CD14-positive monocyte (primary cell): ENCODE measurements at regions not wholly inside any gene's neighbourhood (a gene's known extent, or its start where the extent isn't known, plus 50 kb on each side); places are given as distances from the start of the nearest gene placed in this dataset.

Experiments used
- DNase-seq, 3 donors: peaks; one replicate each; pipeline ENCODE4 v3.0.0-alpha.2; 2011 to 2022
- H2AFZ ChIP-seq: 2 replicates; pipeline ENCODE4 v1.6.0; 2012; ENCODE audit warnings: mild to moderate bottlenecking, low read depth, low read length, inconsistent platforms; ENCODE audit not compliant: insufficient read depth, poor library complexity, severe bottlenecking
- H3K27ac ChIP-seq, 2 donors: 1 replicate in 1 of 2; 2 replicates in 1 of 2; pipeline ENCODE4 v1.5.1; 2012 to 2013; ENCODE audit warnings: low read length in 2 of 2, control low read depth in 1 of 2, inconsistent platforms in 1 of 2, low read depth in 1 of 2, mild to moderate bottlenecking in 1 of 2
- H3K27me3 ChIP-seq, 2 donors: one replicate each; pipeline versions ENCODE4 v1.6.0 to v1.6.1; 2011 to 2013; ENCODE audit warnings: low read length in 2 of 2; ENCODE audit not compliant: control insufficient read depth in 2 of 2, insufficient read depth in 2 of 2
- H3K36me3 ChIP-seq, 2 donors: replicated peaks in 1 of 2; 1 replicate in 1 of 2; 2 replicates in 1 of 2; pipeline versions ENCODE4 v1.5.1 to v1.6.1; 2012 to 2013; ENCODE audit warnings: low read length in 2 of 2, control low read depth in 1 of 2, inconsistent platforms in 1 of 2, mild to moderate bottlenecking in 1 of 2; ENCODE audit not compliant: insufficient read depth in 2 of 2, control insufficient read depth in 1 of 2
- H3K4me1 ChIP-seq, 2 donors: 1 replicate in 1 of 2; 2 replicates in 1 of 2; pipeline versions ENCODE4 v1.5.1 to v1.6.1; 2012 to 2013; ENCODE audit warnings: low read length in 2 of 2, control low read depth in 1 of 2, inconsistent platforms in 1 of 2, mild to moderate bottlenecking in 1 of 2, moderate library complexity in 1 of 2; ENCODE audit not compliant: insufficient read depth in 2 of 2, control insufficient read depth in 1 of 2
- H3K4me2 ChIP-seq: replicated peaks from 2 replicates; pipeline ENCODE3; 2012; ENCODE audit warnings: low read length, moderate library complexity, mild to moderate bottlenecking; ENCODE audit not compliant: poor library complexity, severe bottlenecking; ENCODE audit errors: extremely low read depth
- H3K4me3 ChIP-seq, 3 experiments: fragments of 200-600 bp in 1 of 3; sonication (generic) in 1 of 3; replicated peaks in 1 of 3; 1 replicate in 2 of 3; 2 replicates in 1 of 3; pipeline ENCODE4 v1.5.1; 2011 to 2013; ENCODE audit warnings: low read length in 3 of 3, mild to moderate bottlenecking in 3 of 3, control low read depth in 2 of 3, low read depth in 2 of 3, inconsistent platforms in 1 of 3, moderate library complexity in 1 of 3
- H3K79me2 ChIP-seq: 2 replicates; pipeline ENCODE4 v1.6.0; 2012; ENCODE audit warnings: mild to moderate bottlenecking, control low read depth, inconsistent platforms, low read length, moderate library complexity; ENCODE audit not compliant: insufficient read depth
- H3K9ac ChIP-seq: 2 replicates; pipeline ENCODE4 v1.6.0; 2017; ENCODE audit warnings: low read length, mild to moderate bottlenecking; ENCODE audit not compliant: insufficient read depth, poor library complexity, severe bottlenecking
- H3K9me3 ChIP-seq, 2 donors: replicated peaks in 1 of 2; 1 replicate in 1 of 2; 2 replicates in 1 of 2; pipeline versions ENCODE4 v1.5.1 to v1.6.1; 2012 to 2013; ENCODE audit warnings: low read length in 2 of 2, control low read depth in 1 of 2; ENCODE audit not compliant: control insufficient read depth in 1 of 2, insufficient read depth in 1 of 2
- H4K20me1 ChIP-seq: 2 replicates; pipeline ENCODE4 v1.6.0; 2012; ENCODE audit warnings: mild to moderate bottlenecking, low read length, control low read depth, moderate library complexity; ENCODE audit not compliant: insufficient read depth
- H3K27ac Mint-ChIP-seq, 7 donors: one replicate each; pipeline ENCODE4 v1.8.0; 2020; ENCODE audit warnings: mild to moderate bottlenecking in 7 of 7, mixed read lengths in 7 of 7, moderate library complexity in 6 of 7, inconsistent platforms in 2 of 7
- H3K27me3 Mint-ChIP-seq, 3 donors: one replicate each; pipeline ENCODE4 v1.8.0; 2021 to 2022; ENCODE audit warnings: low read depth in 3 of 3, mild to moderate bottlenecking in 3 of 3, mixed read lengths in 3 of 3, moderate library complexity in 3 of 3, inconsistent platforms in 1 of 3
- H3K36me3 Mint-ChIP-seq, 2 donors: one replicate each; pipeline ENCODE4 v1.8.0; 2020; ENCODE audit warnings: mixed read lengths in 2 of 2, inconsistent platforms in 1 of 2, mild to moderate bottlenecking in 1 of 2
- H3K4me1 Mint-ChIP-seq: one replicate; pipeline ENCODE4 v1.8.0; 2020; ENCODE audit warnings: mild to moderate bottlenecking, mixed read lengths
- H3K4me3 Mint-ChIP-seq, 2 donors: one replicate each; pipeline ENCODE4 v1.8.0; 2020; ENCODE audit warnings: mild to moderate bottlenecking in 2 of 2, mixed read lengths in 2 of 2, moderate library complexity in 1 of 2
- H3K9me3 Mint-ChIP-seq, 7 donors: one replicate each; pipeline ENCODE4 v1.8.0; 2020 to 2022; ENCODE audit warnings: mixed read lengths in 7 of 7, mild to moderate bottlenecking in 6 of 7, moderate library complexity in 6 of 7, inconsistent platforms in 2 of 7
- CTCF ChIP-seq: fragments of 200-600 bp; IDR thresholded peaks from one replicate; pipeline ENCODE4 v1.8.0; 2022; ENCODE audit warnings: antibody characterized with exemption, mild to moderate bottlenecking
- WGBS: methylation state at CpG from one replicate; pipeline ENCODE4 v1.1.5; 2013; ENCODE audit warnings: missing lambda C conversion rate; ENCODE audit not compliant: insufficient coverage; 5-methylcytosine and 5-hydroxymethylcytosine counted together
- intact Hi-C, 2 donors: fragments of 100-400 bp; cut with micrococcal nuclease; formaldehyde crosslinking; loops; one replicate each; pipeline versions ENCODE4 v1.15.0 to v1.15.1; 2023

GRCh38 chr5:66339896-66340295, 195.8 kb downstream of the SREK1 start:
- no peak for DNase-seq
- peak overlapping the region in 1 of 7 donors; percentile 2 for H3K27ac Mint-ChIP-seq

GRCh38 chr5:66340786-66341185, 196.7 kb downstream of the SREK1 start:
- no peak overlapping the region for H3K4me3 ChIP-seq
- Mint-ChIP-seq H3K27me3 (peaks cover 0 to 8% (median 5%) of the 10 kb centered on the region in 3 donors), H3K4me3 (no peak overlapping the region), H3K27ac (no peak overlapping the region), H3K4me1 (peaks cover 10% of the 10 kb centered on the region), H3K9me3 (peaks cover 0 to 4% (median 0%) of the 10 kb centered on the region in 7 donors), H3K36me3 (no peaks in the 10 kb centered on the region)
- no peaks in the 10 kb centered on the region for H4K20me1 ChIP-seq
- H3K4me1 ChIP-seq: peaks cover 0 to 3% of the 10 kb centered on the region in 2 donors
- intact Hi-C loops: no loop called here
- no peaks in the 10 kb centered on the region for H3K36me3 ChIP-seq
- no peak overlapping the region for H2AFZ ChIP-seq
- no peak for DNase-seq
- no peak overlapping the region for H3K9ac ChIP-seq
- no peaks in the 10 kb centered on the region for H3K79me2 ChIP-seq
- H3K27ac ChIP-seq: no peak overlapping the region
- no peak overlapping the region for H3K4me2 ChIP-seq
- WGBS: no CpG with 5 or more reads among the region's 1 CpG
- H3K9me3 ChIP-seq: no peaks in the 10 kb centered on the region
- peaks cover 2% of the 10 kb centered on the region in 2 donors for H3K27me3 ChIP-seq
- TF ChIP-seq CTCF: no peak

More at GRCh38 chr5:66339896-66340295, 195.8 kb downstream of the SREK1 start:
- WGBS: no CpG with 5 or more reads among the region's 1 CpG
- H3K27me3 Mint-ChIP-seq: peaks cover under 1 to 8% (median 6%) of the 10 kb centered on the region in 3 donors
- H4K20me1 ChIP-seq: no peaks in the 10 kb centered on the region
- H3K9me3 ChIP-seq: no peaks in the 10 kb centered on the region
- H2AFZ ChIP-seq: no peak overlapping the region
- peaks cover 0 to 7% (median 3%) of the 10 kb centered on the region in 7 donors for H3K9me3 Mint-ChIP-seq
- no peak overlapping the region for H3K4me2 ChIP-seq
- H3K9ac ChIP-seq: no peak overlapping the region
- no peaks in the 10 kb centered on the region for H3K36me3 ChIP-seq
- no peak for TF ChIP-seq CTCF
- H3K4me3 ChIP-seq: no peak overlapping the region
- H3K27me3 ChIP-seq: peaks cover 2% of the 10 kb centered on the region in 2 donors
- H3K79me2 ChIP-seq: no peaks in the 10 kb centered on the region
- no peak overlapping the region for H3K27ac ChIP-seq
- H3K36me3 Mint-ChIP-seq: no peaks in the 10 kb centered on the region
- H3K4me1 Mint-ChIP-seq: peaks cover 10% of the 10 kb centered on the region
- no peak overlapping the region for H3K4me3 Mint-ChIP-seq
- peaks cover 0 to 3% of the 10 kb centered on the region in 2 donors for H3K4me1 ChIP-seq
- intact Hi-C loops: no loop called here
